HG03103 (cell line): ENCODE measurements at regions not wholly inside any gene's neighbourhood (a gene's known extent, or its start where the extent isn't known, plus 50 kb on each side); places are given as distances from the start of the nearest gene placed in this dataset.
"Not testable (repeated sequence)": the region's sequence is repeated elsewhere in the genome, so short reads cannot be mapped to it uniquely, and the experiment has no call there.

Experiments used
- ATAC-seq: cut with Tn5 transposase; IDR thresholded peaks from one replicate; pipeline ENCODE4 v1.9.1; 2021; ENCODE audit warnings: low read depth; ENCODE audit not compliant: unreplicated experiment

DNA sequence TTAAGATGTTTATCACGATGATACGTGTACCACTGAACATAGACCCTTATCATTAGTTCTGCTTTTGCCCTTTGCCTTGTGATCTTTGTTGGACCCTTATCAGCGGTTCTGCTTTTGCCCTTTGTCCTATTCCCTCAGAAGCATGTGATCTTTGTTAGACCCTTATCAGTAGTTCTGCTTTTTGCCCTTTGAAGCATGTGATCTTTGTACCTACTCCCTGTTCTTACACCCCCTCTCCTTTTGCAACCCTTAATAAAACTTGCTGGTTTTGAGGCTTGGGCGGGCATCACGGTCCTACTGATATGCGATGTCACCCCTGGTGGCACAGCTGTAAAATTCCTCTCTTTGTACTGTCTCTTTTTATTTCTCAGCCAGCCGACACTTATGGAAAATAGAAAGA, 117.0 kb downstream of the SDHAF3 start:
- not testable (repeated sequence) for ATAC-seq

DNA sequence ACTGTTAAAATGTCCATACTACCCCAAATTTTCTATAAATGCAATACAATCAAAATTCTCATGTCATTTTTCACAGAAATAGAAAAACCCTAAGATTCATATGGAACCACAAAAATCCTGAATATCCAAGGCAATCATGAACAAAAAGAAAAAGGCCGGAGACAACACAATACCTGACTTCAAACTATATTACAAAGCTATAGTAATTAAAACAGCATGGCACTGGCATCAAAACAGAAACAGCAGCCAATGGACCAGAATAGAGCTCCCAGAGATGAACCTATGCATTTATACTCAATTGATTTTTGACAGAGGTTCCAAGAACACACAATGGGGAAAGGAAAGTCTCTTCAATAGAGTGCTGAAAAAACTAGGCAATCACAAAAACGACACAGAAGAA, 128.8 kb downstream of the SDHAF3 start:
- ATAC-seq = no peak

DNA sequence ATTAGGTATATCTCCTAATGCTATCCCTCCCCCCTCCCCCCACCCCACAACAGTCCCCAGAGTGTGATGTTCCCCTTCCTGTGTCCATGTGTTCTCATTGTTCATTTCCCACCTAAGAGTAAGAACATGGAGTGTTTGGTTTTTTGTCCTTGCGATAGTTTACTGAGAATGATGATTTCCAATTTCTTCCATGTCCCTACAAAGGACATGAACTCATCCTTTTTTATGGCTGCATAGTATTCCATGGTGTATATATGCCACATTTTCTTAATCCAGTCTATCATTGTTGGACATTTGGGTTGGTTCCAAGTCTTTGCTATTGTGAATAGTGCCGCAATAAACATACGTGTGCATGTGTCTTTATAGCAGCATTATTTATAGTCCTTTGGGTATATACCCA, 140.7 kb downstream of the SDHAF3 start:
- ATAC-seq = not testable (repeated sequence)

DNA sequence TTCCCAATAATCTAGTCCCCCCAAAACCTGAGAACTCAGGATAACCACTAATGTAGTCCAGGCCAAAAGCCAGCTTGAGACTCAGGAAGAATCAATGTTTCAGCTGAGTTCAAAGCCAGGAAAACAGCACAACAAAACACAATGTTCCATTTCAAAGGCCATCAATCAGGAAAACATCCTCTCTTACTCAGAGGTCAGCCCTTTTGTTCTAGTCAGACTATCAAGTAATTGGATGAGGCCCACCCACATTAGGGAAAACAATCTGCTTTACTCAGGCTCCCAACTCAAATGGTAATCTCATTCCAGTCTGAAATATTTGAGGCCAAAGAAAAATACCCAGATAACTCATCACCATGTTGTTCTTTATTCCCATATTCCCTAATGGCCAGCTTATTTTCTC, 152.2 kb downstream of the SDHAF3 start:
- no peak for ATAC-seq

DNA sequence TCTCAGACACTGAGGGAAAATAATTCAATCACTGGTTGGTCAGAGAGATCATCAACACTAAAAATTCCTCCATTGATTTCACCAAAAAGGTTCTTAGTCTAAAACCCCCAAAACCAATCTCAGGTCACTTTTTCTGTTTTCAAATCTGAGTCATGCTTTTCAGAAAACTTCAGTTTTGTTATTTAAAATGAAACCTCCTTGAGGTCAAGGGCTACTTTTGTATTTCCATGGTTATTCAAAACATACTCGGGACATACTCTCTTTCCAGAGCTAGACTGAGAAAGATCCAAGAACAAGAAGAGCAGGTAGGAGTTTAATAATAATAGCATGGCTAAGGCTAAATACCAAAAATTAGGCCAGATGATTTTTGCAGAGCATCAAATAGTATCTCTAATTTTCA, 152.8 kb downstream of the SDHAF3 start:
- ATAC-seq = no peak

DNA sequence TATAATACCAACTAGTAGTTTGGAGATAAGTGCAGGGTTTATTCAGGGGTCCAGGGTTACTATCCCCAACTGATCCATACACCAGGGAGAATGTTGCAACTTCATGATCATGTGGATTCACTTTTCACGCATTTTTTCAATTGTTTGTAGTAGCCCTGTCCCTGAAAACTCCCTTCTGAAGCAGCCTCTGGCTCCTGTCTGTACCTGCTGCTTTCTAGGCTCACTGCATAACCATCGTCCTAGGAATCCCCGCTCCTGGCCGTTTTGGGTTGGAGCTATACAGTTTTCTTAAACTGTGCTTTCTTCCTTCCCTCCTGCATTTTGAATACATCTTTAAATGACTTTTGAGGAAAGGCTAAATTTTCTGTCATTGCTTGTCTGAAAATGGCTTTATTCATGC, 154.1 kb downstream of the SDHAF3 start:
- ATAC-seq = no peak

DNA sequence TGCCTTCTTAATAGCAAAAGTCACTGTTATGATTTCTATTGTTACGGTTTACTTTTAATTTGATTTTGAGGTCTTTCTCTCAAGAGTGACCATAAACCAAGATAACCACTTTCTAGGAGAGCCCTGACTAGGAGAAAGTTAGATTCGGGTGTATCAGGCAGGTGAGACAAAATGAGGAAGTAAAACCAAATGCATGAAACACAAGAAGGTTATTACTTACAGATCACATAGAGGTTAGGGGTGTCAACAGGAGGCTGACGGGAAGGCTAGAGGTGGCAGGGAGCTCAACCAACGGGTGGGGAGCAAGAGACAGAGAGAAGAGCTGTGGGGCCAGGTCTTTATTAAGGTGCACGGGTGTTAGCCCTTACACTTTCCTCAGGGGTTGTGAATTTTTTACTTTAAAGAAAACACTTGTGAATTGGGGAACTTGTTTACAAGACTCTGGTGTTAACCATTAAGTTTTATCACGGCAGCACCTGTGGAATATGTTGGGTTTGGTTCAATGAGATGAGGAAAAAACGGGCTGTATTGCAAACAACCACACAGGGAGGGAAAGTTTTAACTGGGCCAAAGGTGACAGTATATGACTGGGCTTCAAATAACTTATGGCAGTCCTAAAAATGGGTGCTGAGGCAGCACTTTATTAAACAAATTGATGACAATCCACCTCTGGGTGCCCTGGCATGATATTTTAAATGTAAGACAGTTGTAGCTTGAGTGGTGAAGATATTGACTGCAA, 154.9 kb downstream of the SDHAF3 start:
- peak; percentile 86 for ATAC-seq

DNA sequence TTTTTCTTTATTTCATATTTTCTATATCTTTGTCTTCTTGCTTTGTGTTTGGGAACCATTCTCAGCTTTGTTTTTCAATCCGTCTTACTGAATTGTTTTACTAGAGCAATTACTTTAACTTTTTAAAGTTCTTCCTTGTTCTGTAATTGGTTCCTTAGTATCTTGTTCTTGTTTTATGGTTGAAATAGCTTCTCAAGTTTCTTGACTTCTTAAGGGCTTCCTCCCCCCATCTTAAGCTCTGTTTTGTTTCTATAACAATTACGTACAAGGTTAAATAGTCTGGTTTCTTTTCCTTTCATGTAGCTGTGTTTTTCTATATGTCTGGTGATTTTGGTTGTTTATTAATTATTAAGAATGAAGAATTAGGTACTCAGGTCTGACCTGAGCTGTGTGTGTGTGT, 158.0 kb downstream of the SDHAF3 start:
- ATAC-seq = no peak

DNA sequence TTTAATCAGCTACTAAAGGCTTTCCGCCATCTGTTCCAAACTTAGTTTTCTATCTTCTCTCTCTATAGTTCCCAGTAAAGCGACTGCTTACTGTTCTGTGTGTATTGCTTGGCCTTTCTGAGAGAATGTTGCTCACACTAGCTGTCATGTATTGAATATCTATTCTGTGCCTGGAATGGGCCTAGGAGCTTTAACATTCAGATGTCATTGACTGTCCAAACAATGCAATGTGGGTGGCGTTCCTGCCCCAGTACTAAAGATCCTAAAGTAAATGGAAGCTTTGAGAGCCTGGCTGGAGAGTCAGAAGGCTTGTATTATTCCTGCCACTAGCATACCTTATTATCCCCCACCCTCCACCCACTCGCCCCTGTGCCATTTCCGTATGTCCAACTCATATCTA, 163.5 kb downstream of the SDHAF3 start:
- ATAC-seq = no peak

DNA sequence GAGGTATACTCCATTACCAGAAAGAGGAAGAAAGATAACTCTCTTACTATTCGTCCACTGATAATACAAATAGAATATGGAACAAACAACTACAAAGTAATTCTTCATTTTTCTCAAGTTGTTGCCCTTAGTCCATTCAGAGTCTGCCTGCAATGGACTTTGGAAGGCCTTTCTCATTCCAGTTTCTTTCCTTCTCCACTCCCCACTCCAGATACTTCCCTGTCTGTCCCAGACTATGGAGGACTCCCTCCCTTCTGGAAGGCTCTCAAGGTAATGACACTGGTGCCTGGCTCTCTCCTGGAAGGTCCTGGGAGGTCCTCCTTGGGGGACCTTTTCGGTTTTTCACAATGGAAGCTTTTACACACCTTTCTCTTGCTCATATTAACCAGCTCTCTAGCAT, 167.8 kb downstream of the SDHAF3 start:
- no peak for ATAC-seq

DNA sequence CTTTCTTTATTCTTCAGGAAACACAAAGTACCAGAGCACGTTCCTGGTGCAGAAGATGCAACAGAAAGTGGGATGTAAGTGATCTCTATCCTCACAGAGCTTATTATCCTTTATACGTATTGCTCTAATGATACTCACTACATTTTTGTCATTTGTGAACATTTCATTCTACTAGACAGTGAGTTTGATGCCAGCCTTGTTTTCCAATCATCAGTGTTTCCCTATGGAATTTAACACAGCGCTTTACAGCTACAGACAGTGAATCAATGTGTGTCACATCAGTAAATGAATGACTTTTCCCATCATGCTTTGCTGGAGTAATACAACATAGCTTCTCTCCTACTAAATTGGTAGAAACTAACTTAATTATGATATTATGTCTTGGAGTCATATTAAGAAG, 175.5 kb downstream of the SDHAF3 start:
- no peak for ATAC-seq

DNA sequence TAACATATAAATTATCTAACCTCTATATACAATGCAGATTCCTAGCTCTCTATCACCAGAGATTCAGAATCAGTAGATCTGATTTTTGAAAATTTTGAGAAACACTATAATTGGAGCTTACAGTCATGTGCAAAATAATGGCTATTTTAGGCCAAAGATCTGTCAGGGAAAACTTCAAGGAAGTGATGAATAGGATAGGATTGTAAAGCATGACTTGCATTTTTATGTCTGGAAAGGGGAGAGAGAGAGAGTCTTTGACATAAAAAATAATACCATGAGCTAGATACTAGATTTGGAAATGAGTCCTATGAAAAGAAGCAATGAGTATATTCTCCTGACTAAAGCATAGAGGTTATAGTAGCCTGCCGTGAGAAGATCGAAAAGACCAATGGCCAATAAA, 181.1 kb downstream of the SDHAF3 start:
- no peak for ATAC-seq

DNA sequence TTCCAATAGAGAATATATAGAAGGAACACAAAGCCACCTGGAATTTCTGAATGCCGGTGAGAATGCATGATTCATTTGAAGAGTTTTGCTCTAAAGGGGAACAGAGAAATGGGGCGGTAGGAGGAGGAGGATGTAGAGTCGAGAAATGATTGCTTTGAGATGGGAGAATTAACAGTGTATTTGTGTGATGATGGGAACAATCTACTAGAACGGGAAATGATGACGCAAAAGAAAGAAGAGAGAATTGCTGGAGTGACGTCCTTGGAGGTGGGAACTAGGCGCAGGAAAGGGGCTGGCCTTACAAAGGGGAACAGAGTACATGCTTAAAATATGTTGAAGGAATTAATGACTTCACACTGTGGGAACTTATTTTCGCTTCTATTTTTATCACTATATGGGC, 188.1 kb downstream of the SDHAF3 start:
- no peak for ATAC-seq

DNA sequence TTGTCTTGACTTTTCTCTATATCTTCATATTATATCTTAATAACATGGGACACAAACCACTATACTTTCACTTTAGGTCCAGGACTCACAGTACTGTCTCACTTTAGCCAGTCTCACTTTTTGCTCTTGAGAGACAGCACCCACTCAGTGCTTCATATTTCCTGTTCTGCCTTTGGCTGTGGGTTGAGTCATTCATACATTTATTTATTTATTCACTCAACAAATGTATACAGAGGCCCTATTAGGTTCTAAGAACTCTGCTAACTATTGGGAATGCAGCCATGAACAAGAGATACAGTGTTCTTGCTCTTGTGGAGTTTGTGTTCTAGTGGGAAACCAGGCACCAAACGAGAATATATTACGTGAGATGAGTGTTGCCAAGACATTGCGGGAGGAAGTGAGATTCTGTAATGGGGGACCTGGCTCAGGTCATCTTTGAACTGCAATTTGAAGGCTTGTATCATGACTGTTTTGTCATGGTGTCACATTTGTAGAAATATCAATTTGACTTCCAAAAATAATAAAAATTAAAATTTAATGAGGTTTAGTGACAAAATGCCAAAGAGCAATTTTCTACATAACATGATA, 190.1 kb downstream of the SDHAF3 start:
- no peak for ATAC-seq

DNA sequence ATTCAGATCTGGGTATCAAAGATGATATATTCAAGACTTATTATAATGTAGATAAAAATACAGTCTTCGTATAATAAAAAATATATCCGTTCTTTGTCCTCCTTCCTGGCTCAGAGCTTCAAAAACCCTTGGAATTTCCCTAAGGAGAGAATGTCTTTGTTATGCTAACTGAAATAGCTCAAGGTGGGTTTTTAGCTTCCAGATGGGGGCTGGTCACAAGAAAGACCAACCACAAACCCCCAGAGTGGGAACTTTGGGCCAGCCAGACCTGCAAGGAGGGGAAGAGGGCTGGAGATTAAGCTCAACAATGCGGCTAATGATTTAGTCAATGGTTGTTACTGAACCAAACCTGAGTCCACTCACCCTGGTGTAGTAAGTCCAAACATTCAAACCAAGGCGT, 196.4 kb downstream of the SDHAF3 start:
- ATAC-seq = no peak

DNA sequence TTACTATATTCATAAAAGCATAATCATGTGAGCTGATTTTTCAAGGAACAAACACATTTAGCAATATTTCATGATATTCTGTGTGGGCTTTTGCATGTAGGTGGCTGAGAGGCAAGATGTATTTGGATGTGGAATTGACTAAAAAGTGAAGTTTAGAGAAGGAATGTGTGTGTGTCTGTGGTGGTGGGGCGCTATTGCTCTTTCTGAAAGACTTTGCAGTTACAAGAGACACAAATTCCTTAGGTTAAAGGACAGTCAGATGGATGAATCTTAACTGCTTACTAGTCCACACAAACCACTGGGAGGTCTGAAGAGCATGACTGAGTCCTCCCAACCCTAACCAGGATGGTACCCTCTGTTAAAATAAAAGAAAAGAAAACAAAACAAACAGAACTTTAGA, 200.1 kb downstream of the SDHAF3 start:
- ATAC-seq = no peak

DNA sequence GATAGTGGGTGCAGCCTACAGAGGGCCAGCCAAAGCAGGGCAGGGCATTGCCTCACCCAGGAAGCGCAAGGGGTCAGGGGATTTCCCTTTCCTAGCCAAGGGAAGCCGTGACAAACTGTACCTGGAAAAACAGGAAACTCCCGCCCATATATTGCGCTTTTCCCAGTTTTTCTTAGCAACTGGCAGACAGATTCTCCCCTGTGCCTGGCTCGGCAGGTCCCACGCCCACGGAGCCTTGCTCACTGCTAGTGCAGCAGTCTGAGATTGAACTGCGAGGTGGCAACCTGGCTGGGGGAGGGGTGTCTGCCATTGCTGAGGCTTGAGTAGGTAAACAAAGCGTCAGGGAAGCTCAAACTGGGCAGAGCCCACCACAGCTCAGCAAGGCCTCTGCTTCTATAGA, 212.4 kb downstream of the SDHAF3 start:
- not testable (repeated sequence) for ATAC-seq

DNA sequence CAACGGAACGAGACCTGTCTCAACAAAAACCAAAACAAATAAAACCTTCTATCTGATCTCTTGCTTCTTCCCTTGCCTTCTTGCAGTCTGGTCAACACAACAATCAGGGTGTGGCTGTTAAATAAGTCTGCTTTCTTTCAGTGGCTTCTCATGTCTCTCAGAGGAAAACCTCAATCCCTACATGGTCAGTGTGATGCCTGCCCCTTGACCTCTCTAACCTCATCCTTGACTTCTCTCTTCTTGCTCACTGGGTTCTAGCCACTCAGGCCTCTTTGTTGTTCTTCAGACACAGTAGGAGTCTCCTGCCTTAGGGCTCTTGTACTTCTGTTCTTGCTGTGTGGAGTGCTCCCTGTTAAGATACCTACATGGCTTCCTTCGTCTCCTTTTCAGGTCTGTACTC, 220.4 kb downstream of the SDHAF3 start:
- ATAC-seq = no peak

DNA sequence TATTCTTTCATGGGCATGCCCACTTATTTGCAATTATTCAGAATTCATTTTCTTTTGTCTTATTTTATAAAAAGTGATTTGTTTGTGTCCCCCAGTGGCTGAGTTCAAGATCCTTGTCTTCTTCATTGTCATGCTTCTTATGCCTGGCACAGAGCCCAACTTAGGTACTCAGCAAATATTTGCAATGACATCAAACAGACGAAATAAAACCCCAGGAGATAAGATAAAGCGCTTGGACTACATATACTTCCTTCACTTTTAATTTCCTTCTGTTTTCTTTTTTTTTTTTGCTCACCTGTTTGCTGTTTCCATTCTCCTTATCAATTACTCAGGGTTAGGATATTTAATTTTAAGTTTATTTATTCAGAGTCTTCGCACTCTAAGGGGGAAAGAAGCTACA, 225.0 kb downstream of the SDHAF3 start:
- ATAC-seq = no peak

DNA sequence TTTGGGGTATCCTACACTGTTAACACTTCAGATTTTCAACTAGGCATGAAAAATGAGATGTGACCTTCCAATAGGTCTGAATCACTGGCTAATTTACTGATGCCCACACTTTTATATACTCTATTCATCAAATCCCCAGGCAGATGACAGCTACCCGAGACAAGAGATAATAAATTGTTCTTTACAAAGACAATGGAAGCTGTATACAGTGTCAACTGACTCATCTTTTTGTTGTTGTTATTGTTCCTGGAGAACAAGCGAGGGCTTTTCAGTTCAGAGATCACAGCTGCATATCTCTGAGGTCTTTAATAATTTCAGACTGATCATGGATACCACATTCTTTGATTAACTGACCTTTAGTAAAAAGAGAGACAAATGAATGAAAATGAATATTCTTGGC, 228.9 kb downstream of the SDHAF3 start:
- ATAC-seq = no peak

DNA sequence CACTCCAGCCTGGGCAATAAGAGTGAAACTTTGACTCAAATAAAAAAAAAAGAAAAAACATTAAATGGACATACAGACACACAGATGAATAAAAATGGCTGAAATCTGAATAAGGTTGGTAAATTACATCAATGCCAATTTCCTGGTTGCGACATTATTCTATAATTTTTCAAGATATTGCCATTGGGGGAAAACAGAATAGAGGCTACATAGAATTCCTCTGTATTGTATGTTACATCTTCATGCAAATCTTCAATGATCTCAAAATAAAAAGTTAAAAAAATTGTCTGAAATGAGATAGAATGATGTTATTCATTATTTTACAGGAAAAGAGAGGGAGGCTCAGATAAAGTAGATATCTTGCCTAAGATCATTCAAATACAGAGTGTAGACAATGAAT, 234.0 kb downstream of the SDHAF3 start:
- ATAC-seq = no peak

DNA sequence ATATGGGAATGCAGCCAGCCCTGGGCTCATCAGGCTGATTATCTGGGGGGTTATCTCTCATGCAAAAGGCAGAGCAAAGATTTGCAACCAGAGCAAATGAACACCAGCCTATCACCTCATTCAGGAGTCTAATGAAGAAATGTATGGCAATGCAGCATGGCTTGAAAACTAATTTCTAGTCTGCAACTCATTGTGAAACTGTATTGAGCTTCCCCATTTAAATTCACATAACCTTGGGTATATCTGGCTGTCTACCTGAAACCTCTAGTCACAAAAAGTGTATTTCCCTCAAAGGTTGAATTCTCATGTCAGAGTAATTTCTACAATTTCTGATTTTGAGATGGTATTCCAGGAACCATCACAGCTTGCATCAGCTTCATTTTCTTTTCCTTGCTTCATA, 240.0 kb downstream of the SDHAF3 start:
- ATAC-seq = no peak

DNA sequence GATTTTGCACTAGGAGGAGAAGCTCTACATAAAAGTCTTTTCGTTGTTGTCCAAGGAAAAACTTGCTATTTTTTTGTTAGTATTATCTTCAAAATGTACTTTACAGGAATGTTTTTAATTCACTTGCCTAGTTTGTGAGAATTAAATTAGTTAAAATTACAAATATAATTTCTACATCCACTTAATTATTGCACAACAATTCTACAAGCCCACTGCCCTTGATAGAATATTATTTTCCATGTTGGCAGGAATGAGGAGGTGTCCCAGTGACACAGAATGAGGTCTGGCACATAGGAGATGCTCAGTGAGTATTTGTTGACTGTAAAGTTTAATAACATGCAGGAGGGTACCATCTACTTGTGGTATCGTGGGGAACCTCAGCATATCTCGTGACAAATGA, 255.4 kb downstream of the SDHAF3 start:
- ATAC-seq = no peak
